ENCODE measurements at regions not wholly inside any gene's neighbourhood (a gene's known extent, or its start where the extent isn't known, plus 50 kb on each side); places are given as distances from the start of the nearest gene placed in this dataset.

GRCh38 chr13:44210525-44210924 lies 163.1 kb upstream of the SERP2 start:
- TF ChIP-seq CTCF (IDR thresholded peaks at IDR 0.05), result no peak
- no peak overlapping the region for H3K4me3 Mint-ChIP-seq

GRCh38 chr13:44211286-44211685 lies 162.3 kb upstream of the SERP2 start:
- DNase-seq, result no peak
- TF ChIP-seq CTCF (IDR thresholded peaks at IDR 0.05), result no peak
- Mint-ChIP-seq H3K4me3 (no peak overlapping the region), H3K36me3 (ENCODE audit: low read depth) (peaks cover 11% of the 10 kb centered on the region), H3K4me1 (peaks cover 42% of the 10 kb centered on the region), H3K27ac (no peak overlapping the region), H3K9me3 (peaks cover 23% of the 10 kb centered on the region), H3K27me3 (ENCODE audit: low read depth, poor library complexity) (peaks cover 5% of the 10 kb centered on the region)

More at GRCh38 chr13:44210525-44210924, 163.1 kb upstream of the SERP2 start:
- DNase-seq, result no peak
- H3K4me1 Mint-ChIP-seq, result peaks cover 34% of the 10 kb centered on the region
- H3K9me3 Mint-ChIP-seq, result peaks cover 30% of the 10 kb centered on the region
- H3K27me3 Mint-ChIP-seq (ENCODE audit: low read depth, poor library complexity), result peaks cover 5% of the 10 kb centered on the region
- peaks cover 14% of the 10 kb centered on the region for H3K36me3 Mint-ChIP-seq (ENCODE audit: low read depth)
- no peak overlapping the region for H3K27ac Mint-ChIP-seq

- no peak for TF ChIP-seq CTCF (IDR thresholded peaks at IDR 0.05)
- peaks cover 9% of the 10 kb centered on the region for H3K36me3 Mint-ChIP-seq (ENCODE audit: low read depth)
- no peak overlapping the region for H3K4me3 Mint-ChIP-seq
- H3K27me3 Mint-ChIP-seq (ENCODE audit: low read depth, poor library complexity), result peaks cover 5% of the 10 kb centered on the region
- DNase-seq, result no peak
- peaks cover 18% of the 10 kb centered on the region for H3K9me3 Mint-ChIP-seq
- peaks cover 39% of the 10 kb centered on the region for H3K4me1 Mint-ChIP-seq
- no peak overlapping the region for H3K27ac Mint-ChIP-seq
Measured at GRCh38 chr13:44211704-44212346, 161.8 kb upstream of the SERP2 start.

GRCh38 chr13:44212633-44213396 lies 160.8 kb upstream of the SERP2 start:
- H3K36me3 Mint-ChIP-seq (ENCODE audit: low read depth), result peaks cover 2% of the 10 kb centered on the region
- no peak for DNase-seq
- H3K4me3 Mint-ChIP-seq, result no peak overlapping the region
- no peak for TF ChIP-seq CTCF (IDR thresholded peaks at IDR 0.05)
- peaks cover 34% of the 10 kb centered on the region for H3K4me1 Mint-ChIP-seq
- no peak overlapping the region for H3K27ac Mint-ChIP-seq
- H3K27me3 Mint-ChIP-seq (ENCODE audit: low read depth, poor library complexity), result peaks cover 5% of the 10 kb centered on the region
- H3K9me3 Mint-ChIP-seq, result peaks cover 10% of the 10 kb centered on the region

GRCh38 chr13:44218501-44219240 lies 155.0 kb upstream of the SERP2 start:
- H3K36me3 Mint-ChIP-seq (ENCODE audit: low read depth), result no peaks in the 10 kb centered on the region
- H3K4me3 Mint-ChIP-seq, result no peak overlapping the region
- no peak overlapping the region for H3K27ac Mint-ChIP-seq
- peaks cover 4% of the 10 kb centered on the region for H3K9me3 Mint-ChIP-seq
- H3K27me3 Mint-ChIP-seq (ENCODE audit: low read depth, poor library complexity), result peaks cover 5% of the 10 kb centered on the region
- no peak for DNase-seq
- TF ChIP-seq CTCF (IDR thresholded peaks at IDR 0.05), result no peak
- H3K4me1 Mint-ChIP-seq, result peaks cover 28% of the 10 kb centered on the region
